ENCODE measurements at regions not wholly inside any gene's neighbourhood (a gene's known extent, or its start where the extent isn't known, plus 50 kb on each side); places are given as distances from the start of the nearest gene placed in this dataset.
A peak's percentile ranks its signal among the peaks of the same experiment; 100 is the strongest.

DNA sequence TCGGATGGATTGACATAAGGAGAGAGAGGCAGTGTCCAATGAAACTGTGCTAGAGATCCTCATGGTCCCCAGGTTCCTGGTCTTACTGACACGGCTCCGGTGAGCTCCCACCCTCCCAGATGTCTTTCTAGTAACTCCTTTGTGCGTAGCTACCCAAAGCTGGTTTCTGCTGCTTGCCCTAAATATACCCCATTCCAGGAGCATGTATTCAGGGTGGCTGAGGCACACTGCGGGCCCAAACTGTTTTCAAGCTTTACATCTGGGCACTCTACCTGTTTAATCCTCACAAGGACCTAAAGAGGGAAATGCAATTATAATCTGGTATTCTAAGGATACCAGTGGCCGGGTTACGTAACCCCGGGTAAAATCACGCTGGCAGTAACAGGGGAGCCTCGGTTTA, 161.2 kb upstream of the NSMCE3 start:
- DNase-seq (no peak), ATAC-seq (ENCODE audit: low FRiP score in 2 of 2) (no peak)
- WGBS, 2 donors = 92 to 93% methylated on average over 10 of the region's 10 CpGs
- H3K4me1 ChIP-seq = no peaks in the 10 kb centered on the region
- H3K36me3 ChIP-seq = no peaks in the 10 kb centered on the region
- no peaks in the 10 kb centered on the region for H3K27me3 ChIP-seq
- H3K9me3 ChIP-seq = no peaks in the 10 kb centered on the region
- no peak overlapping the region for H3K4me3 ChIP-seq
- TF ChIP-seq EP300 (IDR thresholded peaks at IDR 0.05) (no peak), POLR2AphosphoS5 (IDR thresholded peaks at IDR 0.05) (no peak), POLR2A (IDR thresholded peaks at IDR 0.05) (no peak)
- TF ChIP-seq, protein P1, sequence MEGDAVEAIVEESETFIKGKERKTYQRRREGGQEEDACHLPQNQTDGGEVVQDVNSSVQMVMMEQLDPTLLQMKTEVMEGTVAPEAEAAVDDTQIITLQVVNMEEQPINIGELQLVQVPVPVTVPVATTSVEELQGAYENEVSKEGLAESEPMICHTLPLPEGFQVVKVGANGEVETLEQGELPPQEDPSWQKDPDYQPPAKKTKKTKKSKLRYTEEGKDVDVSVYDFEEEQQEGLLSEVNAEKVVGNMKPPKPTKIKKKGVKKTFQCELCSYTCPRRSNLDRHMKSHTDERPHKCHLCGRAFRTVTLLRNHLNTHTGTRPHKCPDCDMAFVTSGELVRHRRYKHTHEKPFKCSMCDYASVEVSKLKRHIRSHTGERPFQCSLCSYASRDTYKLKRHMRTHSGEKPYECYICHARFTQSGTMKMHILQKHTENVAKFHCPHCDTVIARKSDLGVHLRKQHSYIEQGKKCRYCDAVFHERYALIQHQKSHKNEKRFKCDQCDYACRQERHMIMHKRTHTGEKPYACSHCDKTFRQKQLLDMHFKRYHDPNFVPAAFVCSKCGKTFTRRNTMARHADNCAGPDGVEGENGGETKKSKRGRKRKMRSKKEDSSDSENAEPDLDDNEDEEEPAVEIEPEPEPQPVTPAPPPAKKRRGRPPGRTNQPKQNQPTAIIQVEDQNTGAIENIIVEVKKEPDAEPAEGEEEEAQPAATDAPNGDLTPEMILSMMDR (IDR thresholded peaks at IDR 0.05) = no peak
- H3K27ac ChIP-seq = no peak overlapping the region

- Histone ChIP-seq H3K9me3 (no peaks in the 10 kb centered on the region), H3K36me3 (no peaks in the 10 kb centered on the region), H3K4me1 (no peaks in the 10 kb centered on the region), H3K27ac (no peak overlapping the region), H3K4me3 (no peak overlapping the region), H3K27me3 (no peaks in the 10 kb centered on the region)
- 88 to 90% methylated on average over 4 of the region's 4 CpGs for WGBS, 2 donors
- TF ChIP-seq POLR2AphosphoS5 (IDR thresholded peaks at IDR 0.05) (no peak), POLR2A (IDR thresholded peaks at IDR 0.05) (no peak), EP300 (IDR thresholded peaks at IDR 0.05) (no peak)
- TF ChIP-seq, protein P1 (IDR thresholded peaks at IDR 0.05) = no peak
- DNase-seq (no peak), ATAC-seq (ENCODE audit: low FRiP score in 2 of 2) (no peak)
These were observed 160.5 kb upstream of the NSMCE3 start for GRCh38 chr15:29430124-29430523.

DNA sequence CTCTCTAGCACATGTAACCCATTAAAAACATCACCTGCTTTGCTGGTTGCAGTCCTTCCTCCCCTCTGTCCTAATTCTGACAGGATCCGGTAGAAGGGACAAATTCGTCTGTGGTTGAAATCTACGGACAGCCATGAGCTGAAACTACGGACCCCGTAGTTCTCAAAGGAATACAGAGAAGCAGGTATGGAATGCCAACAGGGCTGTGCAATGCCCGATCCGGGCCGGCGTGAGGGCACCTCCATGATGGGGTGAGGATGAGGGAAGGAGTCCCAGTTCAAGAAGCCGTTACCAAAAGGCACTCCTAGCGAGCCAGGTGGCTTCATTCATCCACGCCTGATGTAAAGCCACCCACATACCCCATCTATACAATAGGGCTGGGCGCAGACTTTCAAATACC, 160.0 kb upstream of the NSMCE3 start:
- no peaks in the 10 kb centered on the region for H3K36me3 ChIP-seq
- no peak overlapping the region for H3K4me3 ChIP-seq
- ATAC-seq (ENCODE audit: low FRiP score in 2 of 2) = no peak
- 89 to 91% methylated on average over 13 of the region's 13 CpGs for WGBS, 2 donors
- no peaks in the 10 kb centered on the region for H3K4me1 ChIP-seq
- H3K27me3 ChIP-seq = no peaks in the 10 kb centered on the region
- no peak overlapping the region for H3K27ac ChIP-seq
- DNase-seq = peak in 1 of 2 donors; percentile 65
- no peaks in the 10 kb centered on the region for H3K9me3 ChIP-seq
- TF ChIP-seq POLR2A (IDR thresholded peaks at IDR 0.05) (no peak), EP300 (IDR thresholded peaks at IDR 0.05) (no peak), POLR2AphosphoS5 (IDR thresholded peaks at IDR 0.05) (no peak)
- TF ChIP-seq, protein P1 (IDR thresholded peaks at IDR 0.05) = no peak

- DNase-seq = no peak
- H3K27me3 ChIP-seq = no peaks in the 10 kb centered on the region
- 87 to 97% methylated on average over 7 of the region's 7 CpGs for WGBS, 2 donors
- H3K9me3 ChIP-seq = no peaks in the 10 kb centered on the region
- no peak for TF ChIP-seq POLR2AphosphoS5 (IDR thresholded peaks at IDR 0.05)
- TF ChIP-seq POLR2A (IDR thresholded peaks at IDR 0.05) = no peak
- TF ChIP-seq, protein P1 (IDR thresholded peaks at IDR 0.05) = no peak
- no peak for TF ChIP-seq EP300 (IDR thresholded peaks at IDR 0.05)
- H3K4me1 ChIP-seq = no peaks in the 10 kb centered on the region
- H3K27ac ChIP-seq = no peak overlapping the region
- no peaks in the 10 kb centered on the region for H3K36me3 ChIP-seq
- ATAC-seq (ENCODE audit: low FRiP score in 2 of 2) = no peak
- H3K4me3 ChIP-seq = no peak overlapping the region
These were observed 159.4 kb upstream of the NSMCE3 start for GRCh38 chr15:29428925-29429573.

DNA sequence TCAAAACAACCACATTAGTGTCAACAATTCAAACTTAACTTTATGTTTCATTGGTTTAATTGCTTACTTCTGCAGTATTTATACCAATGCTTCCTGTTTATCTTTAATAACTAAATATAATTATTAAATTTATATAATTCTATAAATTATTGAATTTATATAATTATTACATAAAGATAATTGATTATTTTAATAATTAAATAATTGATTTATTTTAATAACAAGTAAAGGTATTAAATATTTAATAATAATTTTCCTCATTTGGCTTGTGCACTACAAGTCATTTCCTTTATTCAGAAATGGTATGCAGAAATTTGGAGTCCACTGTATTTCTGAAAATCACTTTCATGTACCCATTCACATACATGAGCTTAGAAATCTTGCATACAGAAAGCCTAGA, 156.2 kb upstream of the NSMCE3 start:
- no peaks in the 10 kb centered on the region for H3K4me1 ChIP-seq
- no peaks in the 10 kb centered on the region for H3K36me3 ChIP-seq
- H3K27ac ChIP-seq = no peak overlapping the region
- no peak for DNase-seq
- no peaks in the 10 kb centered on the region for H3K9me3 ChIP-seq
- TF ChIP-seq EP300 (IDR thresholded peaks at IDR 0.05) (no peak), POLR2A (IDR thresholded peaks at IDR 0.05) (no peak), POLR2AphosphoS5 (IDR thresholded peaks at IDR 0.05) (no peak)
- TF ChIP-seq, protein P1 (IDR thresholded peaks at IDR 0.05) = no peak
- no peak for ATAC-seq (ENCODE audit: low FRiP score in 2 of 2)
- H3K27me3 ChIP-seq = no peaks in the 10 kb centered on the region
- H3K4me3 ChIP-seq = no peak overlapping the region

Measured in upper lobe of left lung (tissue), 6 donors.